GM18499 (cell line): ENCODE measurements at regions not wholly inside any gene's neighbourhood (a gene's known extent, or its start where the extent isn't known, plus 50 kb on each side); places are given as distances from the start of the nearest gene placed in this dataset.

Source experiments
- ATAC-seq: cut with Tn5 transposase; IDR thresholded peaks from one replicate; pipeline ENCODE4 v1.9.1; 2021; ENCODE audit warnings: moderate number of reproducible peaks; ENCODE audit not compliant: insufficient read depth, unreplicated experiment

DNA sequence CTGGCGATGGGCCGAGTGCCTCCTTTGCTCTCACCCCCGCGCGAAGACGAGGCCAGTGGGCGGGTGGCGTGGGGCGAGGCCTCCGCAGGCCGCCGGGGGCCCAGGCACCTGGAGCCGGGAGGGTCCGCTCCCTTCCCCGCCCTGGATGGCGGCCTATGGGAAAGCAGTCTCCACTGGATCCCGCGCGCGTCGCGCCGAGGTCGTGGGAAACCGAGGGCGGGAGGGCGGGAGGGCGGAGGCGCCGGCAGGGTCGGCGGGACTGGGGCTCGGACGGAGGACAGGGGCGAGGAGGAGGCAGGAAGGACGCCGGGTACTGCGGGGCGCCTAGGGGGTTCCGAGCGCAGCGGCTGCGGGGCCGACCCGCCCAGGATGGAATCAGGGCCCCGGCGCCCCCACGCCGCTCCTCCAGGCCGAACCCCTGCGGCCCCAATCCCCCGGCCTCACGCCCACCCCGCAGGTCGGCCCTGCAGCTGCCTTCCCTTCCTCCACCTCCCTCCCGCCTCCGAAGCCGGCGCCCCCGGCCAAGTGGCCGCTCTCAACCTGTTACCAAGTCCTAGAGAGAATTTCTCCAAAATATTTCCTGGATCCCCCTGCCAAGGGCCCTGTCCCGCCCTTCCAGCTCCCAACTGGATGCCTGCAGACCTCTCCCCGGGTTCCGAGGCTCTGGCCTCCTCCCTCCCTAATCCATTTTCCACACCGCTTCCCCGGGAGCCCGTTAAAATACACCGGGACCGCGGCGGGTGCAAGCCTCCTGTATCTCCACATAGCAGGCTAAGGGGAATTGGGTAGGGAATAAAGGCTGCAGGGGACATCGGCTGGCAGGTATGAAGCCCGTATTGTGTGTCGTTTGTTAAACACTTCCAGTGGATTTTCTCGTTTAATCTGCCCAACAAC, 146.3 kb downstream of the ERCC6L2 start:
- ATAC-seq: no peak

DNA sequence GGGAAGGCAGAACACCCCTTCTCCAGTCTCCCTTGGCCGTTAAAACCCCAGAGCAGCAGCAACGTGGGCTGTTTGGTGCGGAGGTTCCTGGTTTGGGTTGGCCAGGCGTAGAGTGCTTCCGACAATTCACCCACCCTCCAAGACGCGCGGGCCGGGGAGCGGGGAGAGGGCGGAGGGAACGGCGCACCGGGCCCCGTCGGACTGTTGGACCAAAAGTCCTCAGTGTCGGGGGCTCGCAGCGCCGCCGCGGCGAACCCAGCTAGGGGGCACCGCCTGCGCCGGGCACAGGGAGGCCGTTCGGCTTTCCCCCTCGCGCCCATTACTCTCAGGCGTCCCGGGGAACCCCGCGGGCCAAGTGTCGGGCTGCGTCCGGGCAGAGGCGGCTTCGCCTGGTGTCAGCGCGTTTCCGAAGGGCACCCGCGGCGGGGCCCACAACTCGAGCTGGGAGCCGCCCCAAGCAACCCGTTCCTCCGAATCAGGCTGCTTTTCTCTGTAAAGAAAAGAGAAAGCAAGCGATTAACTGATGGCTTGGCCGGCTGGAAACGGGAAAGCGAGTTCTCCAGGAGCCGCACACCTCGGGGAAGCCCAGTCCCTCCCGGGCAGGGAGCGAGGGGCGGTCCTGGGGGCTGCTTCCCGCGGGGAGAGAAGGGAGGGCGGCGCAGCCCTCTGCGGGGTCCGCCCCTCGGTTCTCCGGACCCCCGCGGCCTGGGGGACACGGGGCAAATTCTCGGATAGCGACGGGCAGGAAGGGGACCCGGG, 145.5 kb downstream of the ERCC6L2 start:
- ATAC-seq: no peak

DNA sequence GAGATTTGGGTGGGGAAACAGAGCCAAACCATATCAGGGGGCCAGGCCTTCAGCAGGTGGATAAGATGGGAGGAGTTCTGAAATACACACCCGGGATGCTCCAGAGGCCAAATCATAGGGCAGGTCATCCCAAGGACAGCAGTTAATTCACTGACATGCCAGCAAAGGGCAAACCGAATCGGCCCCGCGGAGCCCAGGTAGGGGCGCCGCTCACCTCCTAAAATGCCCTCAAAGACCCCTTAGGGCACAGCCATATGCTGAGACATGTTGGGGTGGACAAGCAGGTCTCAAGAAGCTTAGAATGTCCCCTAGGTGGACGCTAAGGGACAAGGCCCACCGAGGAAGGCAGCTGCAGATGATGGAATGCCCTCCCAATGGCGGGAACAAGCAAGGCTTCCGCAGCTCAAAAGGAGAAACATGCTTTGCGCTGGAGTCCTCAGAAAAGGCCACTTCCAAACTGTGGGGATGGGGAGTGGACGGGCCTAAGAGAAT, 144.9 kb downstream of the ERCC6L2 start:
- no peak for ATAC-seq
